ENCODE measurements at regions not wholly inside any gene's neighbourhood (a gene's known extent, or its start where the extent isn't known, plus 50 kb on each side); places are given as distances from the start of the nearest gene placed in this dataset.
A peak's percentile ranks its signal among the peaks of the same experiment; 100 is the strongest.
"Not testable (repeated sequence)": the region's sequence is repeated elsewhere in the genome, so short reads cannot be mapped to it uniquely, and the experiment has no call there.

DNA sequence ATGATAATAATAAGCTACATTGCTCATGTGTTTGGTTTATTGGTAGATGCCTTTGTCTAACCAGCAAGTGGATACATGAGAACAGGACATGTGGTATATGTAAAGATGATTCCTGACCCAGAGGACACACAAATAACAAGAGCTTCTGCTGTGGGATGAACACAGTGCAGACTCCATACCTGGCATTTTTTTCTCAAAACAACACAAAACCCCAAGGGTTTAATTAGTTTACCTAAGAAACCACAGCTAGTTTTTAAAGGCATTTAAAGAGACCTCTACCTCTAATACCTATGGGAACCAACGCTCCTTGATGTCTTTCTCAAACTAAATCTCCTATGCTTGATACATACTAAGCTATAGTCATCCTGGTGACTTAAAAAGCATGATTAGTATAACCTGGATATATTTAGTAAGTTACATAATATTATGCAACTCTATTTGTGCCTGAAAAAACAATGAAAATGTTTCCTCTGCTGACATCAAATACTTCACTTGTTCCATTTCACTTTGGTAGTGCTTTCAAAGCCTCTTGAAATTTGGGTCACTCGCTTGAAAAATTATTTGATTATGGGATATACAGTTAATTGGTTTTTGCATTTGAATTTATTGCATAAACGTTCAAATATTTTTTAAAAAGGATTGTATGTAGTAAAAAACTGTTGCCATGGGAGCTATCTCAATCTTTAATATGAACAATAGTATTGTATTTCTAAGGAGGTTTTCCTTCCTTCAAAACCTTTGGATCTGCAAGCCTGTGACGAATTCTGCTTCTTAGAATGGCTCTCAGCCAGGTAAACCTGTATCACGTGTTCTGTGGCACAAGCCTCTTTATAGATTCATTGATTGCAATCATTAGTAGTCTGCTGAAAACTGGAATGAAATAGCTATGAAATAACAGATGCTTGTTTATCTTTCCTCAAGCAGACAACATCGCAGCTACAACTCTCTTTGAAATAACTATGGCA, 233.0 kb upstream of the KCNMB2 start:
- DNase-seq (ENCODE audit: low read depth), result no peak

DNA sequence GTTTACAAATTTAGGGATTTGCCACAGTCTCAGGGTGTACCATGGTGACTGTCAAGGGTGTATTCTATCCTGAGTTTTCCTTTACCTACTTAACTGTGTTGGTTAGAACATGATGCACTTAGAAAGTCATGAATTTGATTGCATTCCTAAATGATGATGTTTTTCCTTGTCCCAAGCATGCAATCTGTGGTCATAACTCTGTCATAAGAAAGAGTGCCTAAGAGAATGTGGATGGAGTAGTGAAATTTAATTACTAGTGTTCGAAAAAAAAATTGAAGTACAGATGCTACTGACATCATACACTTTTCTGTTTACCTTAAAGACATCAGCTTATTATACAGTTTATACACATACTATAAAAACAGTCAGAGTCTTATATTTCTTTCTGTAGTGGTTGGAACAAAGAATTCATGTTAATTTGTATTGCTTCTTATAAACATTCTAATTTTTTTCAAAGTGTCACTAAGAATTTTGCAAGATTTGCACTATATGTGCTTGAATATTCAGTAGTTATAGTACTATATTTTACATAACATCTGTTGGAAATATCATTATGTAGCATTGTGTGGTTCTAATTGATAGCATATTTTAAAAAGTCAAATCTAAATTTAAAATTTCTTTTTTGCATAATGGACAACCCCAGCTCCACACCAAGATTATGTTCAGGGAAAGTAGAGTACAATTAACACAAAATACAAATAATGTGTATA, 231.3 kb upstream of the KCNMB2 start:
- DNase-seq (ENCODE audit: low read depth), result peak; percentile 27

DNA sequence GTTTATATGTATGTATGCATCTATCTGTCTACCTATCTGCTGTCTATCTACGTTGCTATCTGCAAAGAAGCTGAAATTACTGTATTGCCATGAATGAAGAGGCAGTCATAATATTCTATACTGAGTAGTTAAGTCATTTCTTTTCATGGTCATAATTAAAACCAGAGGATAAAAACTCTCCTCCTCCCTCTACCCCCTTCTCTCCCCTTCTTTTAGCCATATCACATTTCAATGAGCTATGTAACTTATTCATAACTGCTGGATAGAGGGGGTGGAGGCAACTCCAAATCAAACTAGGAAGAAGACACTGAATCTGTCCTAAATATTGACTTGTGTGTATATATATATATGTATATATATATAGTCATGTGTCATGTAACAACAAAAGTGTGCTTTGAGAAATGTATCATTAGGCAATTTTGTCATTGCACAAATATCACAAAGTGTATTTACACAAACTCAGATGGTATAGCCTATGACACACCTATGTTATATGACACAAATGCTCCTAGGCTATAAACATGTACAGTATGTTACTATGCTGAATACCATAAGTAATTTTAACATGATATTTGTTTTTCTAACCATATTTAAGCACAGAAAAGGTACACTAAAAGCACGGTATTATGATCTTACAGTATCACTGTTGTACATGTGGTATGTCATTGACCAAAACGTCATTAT, 229.7 kb upstream of the KCNMB2 start:
- no peak for DNase-seq (ENCODE audit: low read depth)

DNA sequence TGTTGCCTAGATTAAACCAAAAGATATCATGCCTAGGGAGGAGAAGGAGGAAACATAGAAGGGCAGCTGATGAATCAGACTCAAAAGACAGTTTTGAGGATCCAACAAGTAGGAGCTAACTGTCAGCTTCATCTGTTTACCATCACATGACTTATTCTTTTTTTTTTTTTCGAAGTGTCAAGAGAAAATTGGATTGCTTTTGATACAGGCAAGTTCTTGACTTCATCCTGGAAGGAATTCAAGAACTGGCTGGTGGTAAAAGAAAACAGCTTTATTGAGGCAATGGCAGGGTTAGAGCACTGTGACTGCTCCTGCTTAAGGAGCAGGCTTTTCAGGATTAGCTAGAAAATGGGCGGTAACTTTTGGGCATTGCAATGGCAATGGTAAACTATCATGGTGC, 227.5 kb upstream of the KCNMB2 start:
- DNase-seq (ENCODE audit: low read depth), result no peak

DNA sequence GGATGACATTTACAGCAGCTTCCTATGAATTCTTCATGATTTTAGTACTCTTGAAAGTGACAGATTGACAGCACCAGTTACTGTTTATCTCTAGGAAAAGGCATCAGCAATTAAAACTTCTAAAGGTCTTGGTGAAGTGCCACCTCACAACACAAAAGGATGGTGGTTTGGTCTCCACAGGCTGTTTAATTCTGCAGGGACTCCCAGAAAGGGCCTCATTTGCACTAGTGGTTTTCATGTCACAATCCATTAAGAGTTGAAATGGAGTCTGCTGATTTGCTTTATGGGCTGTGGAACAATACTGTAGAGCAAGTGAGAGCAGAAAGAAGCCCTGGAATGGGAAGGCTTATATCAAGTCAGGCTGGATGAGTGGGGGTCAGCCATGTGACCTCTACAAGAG, 225.3 kb upstream of the KCNMB2 start:
- no peak for DNase-seq (ENCODE audit: low read depth)

DNA sequence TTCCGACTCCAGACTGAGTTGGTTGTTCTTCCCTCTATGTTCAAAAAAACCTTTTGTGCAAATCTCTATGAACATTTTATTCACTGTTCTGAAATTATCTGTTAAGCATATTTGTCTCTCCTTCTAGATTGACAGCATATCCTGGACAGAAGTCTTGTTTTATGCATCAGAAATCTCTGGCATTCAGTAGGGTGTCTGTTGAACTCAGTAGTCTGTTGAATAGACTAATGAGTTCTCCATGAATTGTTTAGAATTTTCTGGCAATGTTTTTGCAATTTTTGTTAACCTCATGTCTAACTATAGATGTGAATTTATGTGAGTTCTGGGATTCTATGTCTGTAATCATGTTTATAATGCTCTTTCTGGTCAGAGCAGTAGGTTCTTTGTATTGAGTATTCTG, 222.5 kb upstream of the KCNMB2 start:
- no peak for DNase-seq (ENCODE audit: low read depth)

DNA sequence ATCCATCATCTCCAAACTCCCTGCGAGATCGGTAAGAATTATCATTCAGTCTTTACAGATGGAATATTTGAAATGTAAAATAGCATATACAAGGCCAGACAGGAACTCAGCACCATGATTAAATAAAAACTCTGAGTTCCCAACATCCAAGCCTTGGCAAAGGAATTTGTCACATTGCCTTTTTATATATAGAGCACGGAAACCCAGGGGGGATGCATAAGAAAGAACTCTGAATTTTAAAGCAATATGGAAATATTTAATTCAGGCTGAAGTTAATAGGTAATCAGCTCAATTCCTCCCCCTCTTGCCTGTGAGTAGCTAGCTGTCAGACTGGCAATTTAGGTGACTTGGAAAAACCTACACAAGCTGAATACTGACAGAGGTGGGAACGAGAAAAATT, 217.9 kb upstream of the KCNMB2 start:
- no peak for DNase-seq (ENCODE audit: low read depth)

DNA sequence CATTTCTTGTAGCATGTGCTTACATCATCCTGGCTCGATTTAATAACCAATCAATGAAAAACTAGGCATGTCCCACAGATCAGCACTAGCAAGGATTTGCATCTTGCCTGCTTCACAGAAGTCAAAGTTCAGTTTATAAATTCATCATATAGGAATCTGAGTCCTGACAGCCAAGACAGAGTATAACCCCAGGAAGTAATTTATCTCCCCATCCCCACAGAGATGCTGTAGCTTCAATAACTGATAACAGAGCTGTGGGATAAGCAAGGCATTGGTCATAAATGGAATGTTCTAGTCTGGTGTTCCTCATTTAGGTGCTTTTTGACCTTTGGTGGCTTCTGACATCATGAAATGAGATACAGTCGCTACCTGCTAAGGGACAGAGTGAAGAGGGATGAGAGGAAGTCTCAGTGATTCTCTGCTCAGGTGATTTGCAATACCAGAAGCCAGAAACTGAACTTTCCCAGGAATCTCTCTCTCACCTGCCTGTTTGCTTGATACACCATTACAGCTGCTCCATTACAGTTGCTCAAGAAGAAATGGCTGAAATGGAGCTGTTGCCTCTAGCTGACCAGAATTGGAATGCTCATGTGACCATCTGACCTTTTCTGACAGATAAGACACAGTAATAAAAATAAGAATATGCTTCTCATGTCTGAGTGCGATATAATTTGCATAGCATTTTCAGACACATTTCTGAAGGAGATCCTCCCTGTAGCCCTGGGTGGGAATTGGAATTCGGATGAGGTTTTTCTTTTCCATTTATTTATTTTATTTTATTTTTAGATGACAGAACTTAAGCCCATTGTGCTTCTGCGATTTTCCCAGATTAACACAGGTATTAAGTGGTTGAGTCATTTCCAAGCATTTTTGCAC, 217.1 kb upstream of the KCNMB2 start:
- DNase-seq (ENCODE audit: low read depth), result no peak

DNA sequence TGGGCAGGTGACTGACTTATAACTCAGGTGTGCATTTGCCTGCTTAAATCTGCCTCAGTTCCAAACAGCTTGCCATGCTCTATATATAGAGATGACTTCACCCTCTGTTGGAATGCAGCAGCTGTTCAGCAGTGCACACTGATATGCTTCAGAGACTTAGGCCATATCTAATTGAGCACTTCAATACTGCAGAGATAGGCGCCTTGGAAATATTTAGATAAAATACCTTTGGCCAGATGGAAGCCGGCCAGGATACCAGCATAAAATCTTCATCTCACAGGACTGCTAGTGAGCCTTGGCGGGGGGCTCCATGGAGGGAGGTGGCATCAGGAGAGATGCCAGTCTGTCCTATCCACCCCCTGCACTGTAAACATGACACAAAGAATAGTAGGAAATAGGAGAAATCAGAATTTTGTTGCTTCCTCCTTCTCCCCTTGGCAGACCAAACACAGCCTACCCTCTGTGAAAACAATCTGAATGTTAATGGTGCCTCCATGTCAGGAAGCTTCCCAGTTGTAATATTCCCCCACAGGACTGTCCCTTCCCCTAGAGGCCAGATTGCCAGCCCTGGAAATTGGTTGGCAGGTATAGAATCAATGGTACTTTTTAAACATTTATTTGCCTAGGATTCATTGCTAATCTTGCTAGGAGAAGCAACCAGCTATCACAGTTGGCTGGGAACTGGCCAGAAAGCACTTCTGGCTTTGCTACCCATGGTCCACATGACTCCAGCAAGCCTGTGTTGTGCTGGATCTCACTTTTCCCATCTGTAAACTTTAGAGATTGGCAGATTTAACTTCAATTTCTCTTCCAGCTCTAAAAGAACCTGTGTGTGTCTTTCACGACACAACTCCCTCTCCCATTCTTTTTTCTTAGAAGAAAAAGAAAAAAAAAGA, 215.5 kb upstream of the KCNMB2 start:
- DNase-seq (ENCODE audit: low read depth), result no peak

DNA sequence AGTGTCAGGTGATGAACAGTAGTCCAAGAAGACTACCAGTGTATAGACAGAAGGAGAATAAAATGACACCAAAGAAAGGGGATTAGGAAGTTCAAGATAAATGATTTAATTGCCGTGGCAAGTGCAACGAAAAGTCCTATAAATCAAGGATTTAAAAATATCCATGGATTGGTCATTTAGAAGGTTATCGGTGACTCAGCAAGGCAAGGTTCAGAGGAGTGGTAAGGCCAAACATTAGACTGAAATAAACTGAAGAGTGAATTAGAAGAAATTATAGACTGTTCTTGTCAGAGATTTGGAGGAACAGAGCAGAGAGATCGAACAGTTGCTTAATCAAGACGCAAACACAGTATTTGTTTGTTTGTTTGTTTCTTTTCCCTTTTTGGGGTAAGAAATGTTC, 211.9 kb upstream of the KCNMB2 start:
- no peak for DNase-seq (ENCODE audit: low read depth)

DNA sequence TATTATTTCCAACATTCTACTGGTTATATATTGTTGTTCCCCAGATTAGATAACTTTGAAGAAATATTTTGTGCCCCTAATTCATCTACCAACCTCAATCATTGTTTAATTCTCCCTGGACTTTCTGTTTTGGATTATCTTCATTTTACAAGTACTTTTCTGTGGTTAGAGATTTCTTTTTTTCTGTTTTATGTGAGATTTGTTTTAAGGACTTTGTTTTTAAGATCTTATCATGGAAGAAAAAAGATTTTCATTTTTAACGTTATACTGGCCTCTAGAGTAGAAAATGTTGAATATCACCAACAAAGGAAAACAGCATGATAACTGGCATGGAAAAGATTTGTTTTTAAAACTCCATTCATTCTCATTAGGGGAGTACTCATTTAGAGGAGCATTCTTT, 210.9 kb upstream of the KCNMB2 start:
- DNase-seq (ENCODE audit: low read depth), result no peak

DNA sequence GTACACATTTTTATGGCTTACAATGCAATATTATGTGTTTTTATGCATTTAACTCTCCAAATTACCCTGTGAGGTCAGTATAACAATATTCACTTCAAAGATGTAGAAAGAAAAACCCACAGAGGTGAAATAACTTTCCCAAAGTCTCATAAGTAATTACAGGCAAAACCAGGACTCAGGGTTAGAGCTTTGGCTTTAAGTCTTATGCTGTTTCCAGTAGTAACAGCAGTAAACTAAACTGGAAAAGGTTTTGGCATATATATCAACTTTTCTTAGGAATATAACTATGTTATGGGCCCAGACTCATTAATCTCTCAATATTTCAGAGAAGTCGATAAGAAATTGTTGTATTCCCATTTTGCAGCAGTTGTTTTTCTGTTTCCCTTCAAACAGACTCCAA, 206.3 kb upstream of the KCNMB2 start:
- no peak for DNase-seq (ENCODE audit: low read depth)

DNA sequence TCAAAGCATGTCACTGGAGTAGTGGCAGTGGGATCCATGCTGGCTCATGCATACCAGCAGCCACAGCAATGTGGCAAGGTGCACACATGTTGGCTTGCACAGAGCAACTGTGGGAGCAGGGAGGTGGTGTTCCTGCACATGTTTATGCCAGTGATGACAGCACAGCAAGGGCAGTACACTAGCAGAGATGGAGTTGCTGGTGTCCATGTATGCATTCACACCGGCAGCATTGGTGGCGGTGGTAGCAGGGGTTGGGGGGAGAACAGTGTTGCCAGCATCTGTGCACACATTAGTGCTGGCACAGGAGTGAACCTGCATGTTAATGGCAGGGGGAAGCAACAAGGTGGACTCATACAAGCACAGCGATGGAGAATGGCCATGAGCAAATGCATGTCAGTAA, 202.0 kb upstream of the KCNMB2 start:
- no peak for DNase-seq (ENCODE audit: low read depth)

DNA sequence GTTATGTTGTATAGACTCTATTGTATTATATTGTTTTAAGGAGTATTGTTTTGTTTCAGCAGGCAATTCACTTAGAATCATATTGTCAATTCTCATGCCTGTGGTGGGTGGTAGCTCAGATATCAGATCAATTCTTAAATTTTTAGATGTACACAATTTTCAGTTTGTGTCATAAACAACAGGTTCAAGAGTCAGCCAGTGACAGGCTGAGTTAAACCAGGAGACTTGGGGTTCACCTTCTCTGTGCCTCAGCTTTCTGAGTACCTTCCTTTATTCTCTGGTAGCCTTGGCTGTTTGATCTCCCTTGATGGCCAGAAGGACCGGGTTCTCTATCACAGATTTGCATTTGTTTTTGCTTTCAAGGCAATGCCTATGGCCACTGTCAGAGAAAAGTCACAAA, 199.9 kb upstream of the KCNMB2 start:
- DNase-seq (ENCODE audit: low read depth), result no peak

DNA sequence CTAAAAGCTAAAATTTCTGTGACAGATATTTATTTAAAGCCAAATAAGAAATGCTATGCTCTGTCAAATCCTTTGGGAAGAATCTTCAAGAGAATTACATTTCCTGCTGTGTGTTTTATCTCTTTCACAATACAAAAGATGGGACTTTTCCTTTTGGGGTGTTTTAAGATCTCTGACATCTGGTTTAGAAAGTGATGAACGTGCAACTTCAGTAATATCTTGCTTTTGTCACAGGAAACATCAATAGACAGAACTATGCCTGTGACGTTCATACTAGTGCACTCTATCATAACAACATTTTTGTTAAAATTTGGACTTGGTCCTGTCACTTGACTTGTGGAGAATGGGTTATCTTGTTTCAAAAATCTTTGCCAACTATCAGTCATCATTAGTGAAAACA, 195.7 kb upstream of the KCNMB2 start:
- no peak for DNase-seq (ENCODE audit: low read depth)

DNA sequence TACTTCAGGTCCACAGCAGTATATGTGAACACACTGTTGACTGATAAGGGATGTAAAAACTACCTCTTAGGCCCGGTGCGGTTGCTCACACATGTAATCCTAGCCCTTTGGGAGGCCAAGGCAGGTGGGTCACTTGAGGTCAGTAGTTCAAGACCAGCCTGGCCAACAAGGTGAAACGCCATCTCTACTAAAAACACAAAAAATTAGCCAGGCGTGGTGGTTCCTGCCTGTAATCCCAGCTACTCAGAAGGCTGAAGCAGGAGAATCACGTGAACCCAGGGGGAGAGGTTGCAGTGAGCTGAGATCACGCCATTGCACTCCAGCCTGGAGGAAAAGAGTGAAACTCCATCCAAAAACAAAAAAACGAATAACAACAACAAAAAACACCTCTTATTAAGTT, 194.6 kb upstream of the KCNMB2 start:
- DNase-seq (ENCODE audit: low read depth), result no peak

DNA sequence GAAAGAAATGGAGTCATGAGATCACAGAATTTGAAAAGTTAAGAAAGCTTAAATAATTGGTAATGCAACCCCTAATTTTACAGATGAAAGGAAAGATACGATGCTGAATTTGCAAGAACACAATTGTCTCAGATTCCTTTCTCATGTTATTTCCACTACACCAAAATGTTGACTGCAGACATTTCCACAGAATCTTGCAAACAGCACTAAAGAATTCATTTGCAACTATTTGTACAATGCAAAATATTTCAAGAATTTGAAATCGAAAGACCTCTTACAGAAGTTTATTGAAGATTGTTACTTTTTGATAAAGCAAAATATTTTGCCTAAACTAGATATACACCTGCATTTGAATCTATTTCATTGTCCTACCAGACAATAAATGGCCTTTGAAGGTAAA, 194.1 kb upstream of the KCNMB2 start:
- no peak for DNase-seq (ENCODE audit: low read depth)

DNA sequence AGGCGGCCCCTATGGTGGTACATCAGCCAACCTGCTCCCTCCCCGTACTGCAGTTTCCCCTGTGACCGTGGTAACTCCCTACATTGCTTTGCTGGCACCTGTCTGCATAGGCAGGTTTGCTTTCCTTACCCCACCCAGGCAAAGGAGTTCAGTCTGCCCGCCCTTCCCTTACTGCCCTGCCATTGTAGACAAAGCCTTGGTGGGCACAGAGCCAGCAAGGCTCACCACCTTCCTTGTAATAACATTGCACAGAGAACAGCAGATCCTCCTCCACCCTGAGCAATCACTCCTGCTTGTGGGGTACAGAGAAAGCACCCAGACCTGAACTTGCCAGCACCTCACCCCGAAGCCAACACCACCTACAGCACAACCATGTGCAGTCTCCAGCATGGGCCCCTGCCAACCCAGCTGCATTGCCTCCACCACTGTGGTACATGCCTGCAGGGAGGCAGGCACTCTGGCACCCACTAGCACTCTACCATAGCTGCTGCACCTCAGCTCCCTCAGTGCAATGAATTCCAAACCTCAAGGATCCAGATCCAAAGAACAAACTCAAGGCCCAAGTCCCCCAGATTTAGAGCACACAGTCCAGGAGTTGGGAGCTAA, 192.7 kb upstream of the KCNMB2 start:
- DNase-seq (ENCODE audit: low read depth), result no peak

DNA sequence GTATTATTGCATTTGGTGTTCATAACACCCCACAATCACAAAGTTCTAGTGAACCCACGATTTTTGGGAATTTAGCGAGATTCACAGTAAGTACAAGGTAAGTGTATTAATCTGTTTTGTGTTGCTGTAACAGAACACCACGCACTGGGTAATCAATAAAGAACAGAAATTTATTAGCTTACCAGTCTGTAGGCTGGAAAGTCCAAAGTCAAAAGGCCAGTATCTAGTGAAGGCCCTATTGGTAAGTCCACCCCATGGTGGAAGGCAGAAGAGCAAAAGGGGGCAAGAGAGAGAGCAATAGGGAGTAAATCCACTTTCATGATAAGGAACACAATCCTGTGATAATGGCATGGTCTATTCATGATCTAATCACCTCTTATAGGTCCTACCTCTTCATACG, 190.3 kb upstream of the KCNMB2 start:
- no peak for DNase-seq (ENCODE audit: low read depth)

DNA sequence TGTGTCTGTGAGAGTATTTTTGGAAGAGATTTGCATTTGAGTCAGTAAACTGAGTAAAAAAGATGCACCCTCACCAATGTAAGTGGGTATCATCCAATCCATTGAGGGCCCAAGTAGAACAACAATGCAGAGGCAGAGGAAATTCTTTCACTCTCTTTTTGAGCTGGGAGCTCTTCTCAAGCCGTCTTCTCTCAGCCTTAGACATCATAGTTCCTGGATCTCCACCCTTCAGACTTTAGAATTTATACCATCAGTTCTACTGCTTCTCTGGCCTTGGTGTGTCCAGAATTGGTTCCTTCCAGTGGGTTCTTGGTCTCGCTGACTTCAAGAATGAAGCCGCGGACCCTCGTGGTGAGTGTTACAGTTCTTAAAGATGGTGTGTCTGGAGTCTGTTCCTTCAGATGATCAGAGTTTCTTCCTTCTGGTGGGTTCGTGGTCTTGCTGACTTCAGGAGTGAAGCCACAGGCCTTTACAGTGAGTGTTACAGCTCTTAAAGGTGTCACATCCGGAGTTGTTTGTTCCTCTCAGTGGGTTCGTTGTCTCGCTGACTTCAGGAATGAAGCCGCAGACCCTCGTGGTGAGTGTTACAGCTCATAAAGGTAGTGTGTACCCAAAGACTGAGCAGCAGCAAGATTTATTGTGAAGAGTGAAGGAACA, 187.5 kb upstream of the KCNMB2 start:
- DNase-seq (ENCODE audit: low read depth), result not testable (repeated sequence)
